ENCODE measurements at regions not wholly inside any gene's neighbourhood (a gene's known extent, or its start where the extent isn't known, plus 50 kb on each side); places are given as distances from the start of the nearest gene placed in this dataset.
A peak's percentile ranks its signal among the peaks of the same experiment; 100 is the strongest.

- no peak overlapping the region for H3K4me3 ChIP-seq (ENCODE audit: low read length)
- TF ChIP-seq, protein P1, sequence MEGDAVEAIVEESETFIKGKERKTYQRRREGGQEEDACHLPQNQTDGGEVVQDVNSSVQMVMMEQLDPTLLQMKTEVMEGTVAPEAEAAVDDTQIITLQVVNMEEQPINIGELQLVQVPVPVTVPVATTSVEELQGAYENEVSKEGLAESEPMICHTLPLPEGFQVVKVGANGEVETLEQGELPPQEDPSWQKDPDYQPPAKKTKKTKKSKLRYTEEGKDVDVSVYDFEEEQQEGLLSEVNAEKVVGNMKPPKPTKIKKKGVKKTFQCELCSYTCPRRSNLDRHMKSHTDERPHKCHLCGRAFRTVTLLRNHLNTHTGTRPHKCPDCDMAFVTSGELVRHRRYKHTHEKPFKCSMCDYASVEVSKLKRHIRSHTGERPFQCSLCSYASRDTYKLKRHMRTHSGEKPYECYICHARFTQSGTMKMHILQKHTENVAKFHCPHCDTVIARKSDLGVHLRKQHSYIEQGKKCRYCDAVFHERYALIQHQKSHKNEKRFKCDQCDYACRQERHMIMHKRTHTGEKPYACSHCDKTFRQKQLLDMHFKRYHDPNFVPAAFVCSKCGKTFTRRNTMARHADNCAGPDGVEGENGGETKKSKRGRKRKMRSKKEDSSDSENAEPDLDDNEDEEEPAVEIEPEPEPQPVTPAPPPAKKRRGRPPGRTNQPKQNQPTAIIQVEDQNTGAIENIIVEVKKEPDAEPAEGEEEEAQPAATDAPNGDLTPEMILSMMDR (conservative IDR thresholded peaks at IDR 0.05; ENCODE audit: low read length): no peak
- no peak for DNase-seq (ENCODE audit: low read depth)
Measured at GRCh38 chr6:917939-918338, 225.0 kb upstream of the EXOC2 start.

GRCh38 chr6:917296-917695 is 224.4 kb upstream of the EXOC2 start:
- no peak overlapping the region for H3K4me3 ChIP-seq (ENCODE audit: low read length)
- no peak for DNase-seq (ENCODE audit: low read depth)
- TF ChIP-seq, protein P1 (conservative IDR thresholded peaks at IDR 0.05; ENCODE audit: low read length): no peak

- H3K4me3 ChIP-seq (ENCODE audit: low read length): no peak overlapping the region
- no peak for DNase-seq (ENCODE audit: low read depth)
- TF ChIP-seq, protein P1 (conservative IDR thresholded peaks at IDR 0.05; ENCODE audit: low read length): no peak
Measured at GRCh38 chr6:916131-916530, 223.2 kb upstream of the EXOC2 start.

DNA sequence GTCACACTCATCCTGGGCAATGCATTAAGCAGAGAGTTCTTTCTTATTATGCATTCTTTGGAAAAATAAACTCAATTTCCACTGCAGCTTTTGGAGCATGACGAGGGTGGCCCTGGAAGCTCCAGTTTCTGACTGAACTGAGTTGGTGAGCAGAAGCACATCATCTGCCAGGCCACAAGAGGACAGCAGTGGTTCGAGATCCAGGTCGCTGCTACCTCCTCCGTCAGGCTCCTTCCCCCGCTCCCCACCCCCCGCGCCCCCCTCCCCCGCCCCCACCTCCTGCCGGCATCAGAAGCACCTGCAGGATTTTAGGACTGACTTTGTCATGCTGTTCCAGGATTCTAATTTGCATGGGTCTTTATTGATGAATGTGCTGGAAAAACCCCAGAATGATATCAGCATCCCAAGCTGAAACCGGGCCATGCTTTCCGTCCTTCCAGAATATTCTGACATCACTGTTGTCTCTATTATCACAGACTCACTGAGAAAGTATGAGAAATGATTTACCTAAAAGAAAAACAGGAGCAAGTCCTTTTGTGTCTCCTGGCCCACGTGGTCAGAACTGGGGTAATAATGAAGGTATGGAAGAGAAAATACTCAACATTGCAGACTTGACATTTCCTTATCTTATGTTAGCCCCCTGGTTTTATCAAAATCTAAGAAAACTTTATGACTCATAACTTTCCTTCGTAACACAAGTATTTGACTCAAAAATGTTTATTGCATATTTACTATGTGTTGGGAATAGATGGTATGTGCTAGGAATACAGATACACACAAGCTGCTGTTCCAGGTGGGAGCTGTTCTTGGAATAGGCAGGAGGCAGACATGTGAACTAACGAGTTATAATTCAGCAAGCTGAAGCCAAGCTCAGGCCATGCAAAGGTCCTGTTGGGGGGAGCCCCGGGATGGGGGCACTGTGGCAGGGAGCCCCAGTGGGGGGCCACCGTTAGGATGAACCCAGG is 220.2 kb upstream of the EXOC2 start:
- no peak overlapping the region for H3K4me3 ChIP-seq (ENCODE audit: low read length)
- TF ChIP-seq, protein P1 (conservative IDR thresholded peaks at IDR 0.05; ENCODE audit: low read length): peak; percentile 83
- peak; percentile 56 for DNase-seq (ENCODE audit: low read depth)

- no peak for DNase-seq (ENCODE audit: low read depth)
- no peak overlapping the region for H3K4me3 ChIP-seq (ENCODE audit: low read length)
- TF ChIP-seq, protein P1 (conservative IDR thresholded peaks at IDR 0.05; ENCODE audit: low read length): no peak
Measured at GRCh38 chr6:907928-908327, 215.0 kb upstream of the EXOC2 start.

- TF ChIP-seq, protein P1 (conservative IDR thresholded peaks at IDR 0.05; ENCODE audit: low read length): no peak
- DNase-seq (ENCODE audit: low read depth): peak; percentile 11
- H3K4me3 ChIP-seq (ENCODE audit: low read length): no peak overlapping the region
Measured at GRCh38 chr6:906920-907319, 214.0 kb upstream of the EXOC2 start.

- DNase-seq (ENCODE audit: low read depth): no peak
- TF ChIP-seq, protein P1 (conservative IDR thresholded peaks at IDR 0.05; ENCODE audit: low read length): no peak
- no peak overlapping the region for H3K4me3 ChIP-seq (ENCODE audit: low read length)
Measured at GRCh38 chr6:905556-905955, 212.6 kb upstream of the EXOC2 start.
